Activated naive CD4-positive, alpha-beta T cell treated with anti-CD3 and anti-CD28 coated beads, Interleukin-2, amount 10 ng/mL, durations not matched to agents 7 days and 5 days (primary cell): ENCODE measurements at regions not wholly inside any gene's neighbourhood (a gene's known extent, or its start where the extent isn't known, plus 50 kb on each side); places are given as distances from the start of the nearest gene placed in this dataset.

Source experiments
- CTCF ChIA-PET: fragments of 350-600 bp; sonication (Branson Sonifier 250); formaldehyde crosslinking; loops from one replicate; lab custom pipeline; 2021; ENCODE audit warnings: antibody characterized with exemption; lab: Charles Lee
- DNase-seq: peaks from one replicate; pipeline ENCODE4 v3.0.0-alpha.2; 2020
- H3K27ac Mint-ChIP-seq: one replicate; pipeline ENCODE4 v1.8.0; 2021; ENCODE audit warnings: mild to moderate bottlenecking, moderate library complexity, mixed read lengths
- H3K27me3 Mint-ChIP-seq: one replicate; pipeline ENCODE4 v1.8.0; 2021; ENCODE audit warnings: mild to moderate bottlenecking, mixed read lengths
- H3K36me3 Mint-ChIP-seq: one replicate; pipeline ENCODE4 v1.8.0; 2021; ENCODE audit warnings: mixed read lengths
- H3K4me1 Mint-ChIP-seq: one replicate; pipeline ENCODE4 v1.8.0; 2021; ENCODE audit warnings: mixed read lengths
- H3K4me3 Mint-ChIP-seq: one replicate; pipeline ENCODE4 v1.8.0; 2021; ENCODE audit warnings: mild to moderate bottlenecking, moderate library complexity, mixed read lengths
- H3K9me3 Mint-ChIP-seq: one replicate; pipeline ENCODE4 v1.8.0; 2021; ENCODE audit warnings: mixed read lengths

DNA sequence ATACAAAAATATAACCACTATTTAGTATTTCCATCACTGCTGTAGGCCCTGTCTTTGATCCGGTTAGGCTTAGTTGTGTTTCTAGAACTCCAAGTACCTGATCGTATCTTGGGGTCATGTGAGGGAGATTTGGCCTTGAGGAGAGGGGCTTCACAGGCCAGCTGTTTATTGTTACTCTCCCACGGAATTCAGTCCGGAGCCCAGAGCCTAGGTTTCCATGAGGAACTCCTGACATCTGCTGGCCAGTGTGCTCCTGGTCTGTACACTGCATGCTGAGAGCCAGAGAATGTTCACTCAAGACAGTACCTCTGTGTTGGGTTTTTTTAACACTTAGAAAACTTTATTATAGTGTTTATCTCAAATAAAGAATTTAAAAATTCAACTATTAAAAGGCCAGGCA, 341.0 kb upstream of the TMEM132C start:
- no peak overlapping the region for H3K4me3 Mint-ChIP-seq
- no peak for DNase-seq

DNA sequence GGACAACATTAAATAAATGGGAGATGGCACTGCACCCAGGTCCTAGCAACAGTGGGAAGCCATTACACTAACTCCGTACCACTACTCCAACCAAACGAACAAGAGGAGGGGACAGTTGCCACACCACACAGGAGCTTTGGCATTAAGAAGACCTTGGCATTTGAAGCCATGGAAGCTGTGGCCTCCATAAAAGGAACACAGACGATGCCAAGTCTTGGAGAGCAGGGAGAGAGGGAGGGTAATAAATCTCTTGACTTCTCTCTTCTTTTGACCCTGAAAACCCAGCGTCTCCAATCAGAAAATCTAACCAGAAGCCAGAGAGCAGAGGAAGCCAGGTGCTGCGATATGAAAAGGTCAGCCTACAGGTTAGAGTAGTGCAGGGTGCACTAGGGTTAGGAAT, 338.8 kb upstream of the TMEM132C start:
- Mint-ChIP-seq H3K9me3 (peaks cover 3% of the 10 kb centered on the region), H3K27me3 (no peaks in the 10 kb centered on the region), H3K4me1 (no peaks in the 10 kb centered on the region)

More for the DNA sequence above, 341.0 kb upstream of the TMEM132C start:
- H3K9me3 Mint-ChIP-seq: peaks cover 3% of the 10 kb centered on the region
- H3K36me3 Mint-ChIP-seq: no peaks in the 10 kb centered on the region
- no peaks in the 10 kb centered on the region for H3K27me3 Mint-ChIP-seq
- no peak overlapping the region for H3K27ac Mint-ChIP-seq
- CTCF ChIA-PET: no interaction called here
- H3K4me1 Mint-ChIP-seq: no peaks in the 10 kb centered on the region

DNA sequence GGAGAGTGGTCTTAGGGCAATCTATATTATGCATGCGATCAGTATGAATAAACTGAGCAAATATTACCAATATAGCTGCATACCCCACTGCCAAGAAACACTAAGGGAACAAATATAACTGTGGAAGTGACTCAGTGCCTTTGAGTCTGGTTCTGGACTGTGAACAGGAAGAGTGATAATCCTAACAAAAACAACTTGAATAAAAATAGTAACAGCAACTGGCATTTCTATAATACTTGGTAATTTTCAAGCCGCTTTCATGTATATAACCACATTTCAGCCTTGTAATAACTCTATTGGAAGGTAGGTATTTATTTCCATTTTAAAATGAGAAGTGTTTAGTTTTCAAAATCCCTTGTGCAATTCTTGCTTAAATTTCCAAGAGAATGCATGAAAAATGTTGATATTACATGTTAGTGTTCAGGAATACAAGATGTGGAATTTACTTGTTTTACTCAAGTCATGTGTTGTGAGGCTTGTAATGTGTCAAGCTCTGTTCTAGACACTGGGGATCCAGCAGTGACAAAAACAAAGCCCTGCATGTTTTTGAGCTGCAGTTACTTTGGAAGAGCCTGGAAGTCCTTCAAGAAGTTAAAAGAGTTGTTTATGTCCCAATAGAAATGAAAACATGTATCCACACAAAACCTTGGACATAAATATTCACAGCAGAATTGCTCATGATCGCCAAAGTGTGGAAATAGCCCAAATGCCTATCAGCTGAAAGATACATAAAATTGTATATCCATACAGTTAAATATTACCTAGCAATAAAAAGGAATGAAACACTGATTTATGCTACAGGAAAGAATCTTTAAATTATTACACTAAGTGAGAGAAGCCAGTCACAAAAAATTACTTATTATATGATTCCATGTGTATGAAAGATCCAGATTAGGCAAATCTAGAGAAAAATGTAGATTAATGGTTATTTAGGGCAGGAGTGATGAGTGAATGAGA, 338.1 kb upstream of the TMEM132C start:
- DNase-seq: no peak
- no peak overlapping the region for H3K4me3 Mint-ChIP-seq
- CTCF ChIA-PET: no interaction called here
- H3K4me1 Mint-ChIP-seq: no peaks in the 10 kb centered on the region
- no peaks in the 10 kb centered on the region for H3K27me3 Mint-ChIP-seq
- no peak overlapping the region for H3K27ac Mint-ChIP-seq
- H3K36me3 Mint-ChIP-seq: no peaks in the 10 kb centered on the region
- peaks cover 1% of the 10 kb centered on the region for H3K9me3 Mint-ChIP-seq

More for the DNA sequence above, 338.8 kb upstream of the TMEM132C start:
- no peak overlapping the region for H3K4me3 Mint-ChIP-seq
- H3K27ac Mint-ChIP-seq: no peak overlapping the region
- no peak for DNase-seq
- CTCF ChIA-PET: no interaction called here
- H3K36me3 Mint-ChIP-seq: no peaks in the 10 kb centered on the region

DNA sequence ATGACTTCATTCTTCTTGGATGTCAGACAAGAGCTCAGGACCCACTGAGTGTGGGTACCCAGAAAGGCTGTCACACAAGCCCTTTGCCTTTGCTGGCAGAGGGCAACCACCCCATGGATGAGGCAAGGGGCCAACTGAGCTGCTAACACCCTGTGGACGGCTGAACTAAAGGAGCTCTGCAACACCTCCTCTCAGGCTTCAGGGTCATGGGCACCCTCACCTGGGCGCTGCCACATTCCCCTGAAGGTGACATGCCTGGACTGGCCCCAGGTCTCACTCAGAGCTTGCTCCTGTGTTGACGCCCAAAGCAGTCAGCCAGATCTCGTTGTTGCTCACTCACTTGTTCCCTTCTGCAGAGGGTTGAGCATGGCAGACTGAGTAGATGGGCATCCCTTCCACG, 336.8 kb upstream of the TMEM132C start:
- Mint-ChIP-seq H3K27ac (no peak overlapping the region), H3K4me3 (no peak overlapping the region), H3K9me3 (no peaks in the 10 kb centered on the region), H3K4me1 (no peaks in the 10 kb centered on the region), H3K27me3 (no peaks in the 10 kb centered on the region), H3K36me3 (no peaks in the 10 kb centered on the region)
- no peak for DNase-seq
- CTCF ChIA-PET: no interaction called here

DNA sequence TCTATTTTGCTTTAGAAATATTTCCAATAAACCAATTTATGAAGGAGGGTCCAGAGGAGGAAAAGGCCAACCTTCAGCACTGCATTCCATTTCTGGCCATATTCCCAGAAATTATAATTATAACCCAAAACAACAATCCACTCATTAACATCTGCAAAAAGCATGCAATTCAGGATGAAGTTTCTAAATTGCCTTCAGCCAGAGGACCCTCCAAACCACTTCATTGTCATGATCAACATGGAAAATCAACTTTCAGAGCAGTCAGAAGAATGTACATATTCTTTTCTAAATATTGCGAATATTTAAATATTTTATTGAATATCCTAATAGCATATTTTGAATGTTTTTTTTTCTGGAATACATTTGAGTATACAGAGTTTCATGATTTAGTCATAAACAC, 332.6 kb upstream of the TMEM132C start:
- CTCF ChIA-PET: no interaction called here
- H3K36me3 Mint-ChIP-seq: no peaks in the 10 kb centered on the region

DNA sequence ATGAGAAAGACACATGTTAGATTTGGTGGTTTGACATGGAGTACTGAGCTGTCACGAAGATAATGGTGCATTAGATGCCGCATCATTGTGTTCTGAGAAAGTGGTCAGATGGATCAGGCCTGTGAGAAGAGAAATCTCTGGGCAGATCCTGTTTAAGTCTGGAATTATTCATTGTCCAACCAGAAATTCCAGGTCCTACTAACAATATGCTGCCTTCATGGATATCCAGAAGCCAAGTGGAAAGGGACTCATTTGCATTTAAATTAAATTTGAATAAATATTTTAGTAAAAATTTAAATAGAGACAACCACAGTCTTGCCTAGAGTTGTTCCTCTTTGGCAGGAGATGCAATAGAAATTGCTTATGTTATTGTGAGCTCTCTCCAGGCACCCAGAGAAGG, 330.5 kb upstream of the TMEM132C start:
- Mint-ChIP-seq H3K27me3 (no peaks in the 10 kb centered on the region), H3K27ac (no peak overlapping the region), H3K36me3 (no peaks in the 10 kb centered on the region), H3K4me1 (no peaks in the 10 kb centered on the region), H3K9me3 (peaks cover 8% of the 10 kb centered on the region), H3K4me3 (no peak overlapping the region)
- CTCF ChIA-PET: no interaction called here
- no peak for DNase-seq

More for the DNA sequence above, 332.6 kb upstream of the TMEM132C start:
- no peak overlapping the region for H3K4me3 Mint-ChIP-seq
- no peaks in the 10 kb centered on the region for H3K27me3 Mint-ChIP-seq
- DNase-seq: no peak
- peaks cover 6% of the 10 kb centered on the region for H3K9me3 Mint-ChIP-seq
- no peak overlapping the region for H3K27ac Mint-ChIP-seq
- no peaks in the 10 kb centered on the region for H3K4me1 Mint-ChIP-seq

DNA sequence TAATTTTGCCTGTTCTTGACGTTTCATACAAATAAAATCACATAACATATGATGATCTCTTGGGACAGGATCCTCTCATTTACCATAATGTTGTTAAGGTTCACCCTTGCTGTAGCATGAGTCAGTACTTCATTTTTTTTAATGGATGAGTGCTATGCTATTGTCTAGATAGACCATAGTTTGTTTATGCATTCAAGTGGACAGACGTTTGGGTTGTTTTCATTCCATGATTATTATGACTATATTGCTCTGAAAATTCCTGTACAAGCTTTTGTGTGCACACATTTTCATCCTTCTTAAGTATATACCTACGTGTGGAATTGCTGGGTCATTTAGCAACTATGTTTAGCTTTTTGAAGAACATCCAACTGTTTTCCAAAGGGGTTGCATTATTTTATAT, 325.6 kb upstream of the TMEM132C start:
- Mint-ChIP-seq H3K4me3 (no peak overlapping the region), H3K27ac (no peak overlapping the region), H3K27me3 (no peaks in the 10 kb centered on the region), H3K36me3 (no peaks in the 10 kb centered on the region), H3K4me1 (no peaks in the 10 kb centered on the region), H3K9me3 (peaks cover 23% of the 10 kb centered on the region)
- CTCF ChIA-PET: no interaction called here
- no peak for DNase-seq

DNA sequence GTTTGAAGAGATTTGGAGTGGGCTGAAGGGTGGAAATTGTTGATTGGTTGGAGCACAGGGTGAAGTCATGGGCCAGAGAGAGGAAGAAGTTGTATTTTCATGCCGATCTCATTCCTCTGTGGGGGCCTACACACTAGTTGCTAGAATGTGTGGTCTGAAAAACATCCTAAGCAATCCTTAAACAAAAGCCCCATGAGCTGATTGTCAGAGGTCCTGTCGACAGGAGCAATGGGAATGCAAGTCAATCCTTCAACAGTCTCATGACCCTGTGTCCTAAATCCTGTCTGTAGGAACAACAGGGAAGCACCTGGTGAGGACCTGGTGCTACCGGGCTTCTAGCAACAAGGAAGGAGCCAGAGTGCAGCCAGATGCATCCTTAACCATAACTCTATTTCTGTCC, 324.0 kb upstream of the TMEM132C start:
- H3K4me1 Mint-ChIP-seq: no peaks in the 10 kb centered on the region
- H3K36me3 Mint-ChIP-seq: no peaks in the 10 kb centered on the region
- no peak overlapping the region for H3K4me3 Mint-ChIP-seq
- DNase-seq: no peak
- CTCF ChIA-PET: no interaction called here
- no peak overlapping the region for H3K27ac Mint-ChIP-seq
- H3K27me3 Mint-ChIP-seq: no peaks in the 10 kb centered on the region
- H3K9me3 Mint-ChIP-seq: peaks cover 26% of the 10 kb centered on the region

DNA sequence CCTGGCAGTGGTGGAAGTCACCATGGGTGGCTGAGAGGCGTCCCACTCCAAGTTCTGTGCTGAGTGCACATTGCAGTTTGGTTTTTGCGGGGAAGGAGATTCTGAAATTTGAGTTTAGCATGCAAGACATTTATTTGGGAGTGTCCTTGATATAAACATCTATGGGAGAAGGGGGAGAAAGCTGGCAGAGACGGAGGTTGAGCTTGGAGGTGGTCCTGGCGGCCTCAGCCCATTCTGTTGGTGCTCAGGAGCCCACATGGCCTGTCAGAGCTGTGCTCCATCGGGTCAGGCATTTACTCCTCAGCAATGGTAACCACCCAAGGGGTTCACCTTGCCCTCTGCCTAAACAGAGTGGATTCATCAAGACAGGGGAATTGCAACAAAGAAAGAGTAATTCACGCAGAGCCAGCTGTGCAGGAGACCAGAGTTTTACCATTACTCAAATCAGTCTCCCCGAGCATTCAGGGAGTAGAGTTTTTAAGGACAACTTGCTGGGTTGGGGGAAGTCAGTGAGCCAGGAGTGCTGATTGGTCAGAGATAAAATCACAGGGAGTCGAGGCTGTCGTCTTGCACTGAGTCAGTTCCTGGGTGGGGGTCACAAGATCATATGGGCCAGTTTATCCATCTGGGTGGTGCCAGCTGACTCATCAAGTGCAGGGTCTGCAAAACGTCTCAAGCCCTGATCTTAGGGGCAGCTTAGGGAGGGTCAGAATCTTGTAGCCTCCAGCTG, 323.3 kb upstream of the TMEM132C start:
- CTCF ChIA-PET: no interaction called here
- H3K4me1 Mint-ChIP-seq: no peaks in the 10 kb centered on the region
- no peaks in the 10 kb centered on the region for H3K27me3 Mint-ChIP-seq
- peaks cover 26% of the 10 kb centered on the region for H3K9me3 Mint-ChIP-seq
- no peaks in the 10 kb centered on the region for H3K36me3 Mint-ChIP-seq
- H3K27ac Mint-ChIP-seq: no peak overlapping the region
- H3K4me3 Mint-ChIP-seq: no peak overlapping the region
- no peak for DNase-seq

DNA sequence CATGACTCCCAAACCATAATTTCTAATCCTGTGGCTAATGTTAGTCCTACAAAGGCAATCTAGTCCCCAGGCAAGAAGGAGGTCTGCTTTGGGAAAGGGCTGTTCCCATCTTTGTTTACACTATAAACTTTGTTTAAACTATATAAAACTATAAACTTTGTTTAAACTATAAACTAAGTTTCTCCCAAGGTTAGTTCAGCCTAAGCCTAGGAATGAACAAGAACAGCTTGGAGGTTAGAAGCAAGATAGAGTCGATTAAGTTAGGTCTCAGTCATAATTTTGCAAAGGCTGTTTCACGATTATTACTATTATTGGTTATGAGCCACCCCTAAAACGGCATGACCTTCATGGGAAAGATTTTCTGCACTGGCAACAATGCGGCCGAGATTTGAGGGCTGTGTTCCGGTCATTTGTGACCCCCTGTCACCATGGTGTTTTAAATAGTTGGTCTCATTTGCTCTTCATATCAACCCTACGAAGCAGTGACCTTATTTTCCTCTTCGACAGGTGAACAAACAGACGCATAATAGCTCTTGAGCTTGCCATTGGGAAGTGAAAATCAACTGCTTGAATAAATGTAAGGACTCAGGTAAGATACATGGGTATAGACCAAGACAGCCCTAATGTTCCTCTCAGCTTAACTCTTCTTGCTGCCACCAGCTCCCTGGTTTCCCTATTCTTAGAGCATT, 322.6 kb upstream of the TMEM132C start:
- H3K9me3 Mint-ChIP-seq: peaks cover 26% of the 10 kb centered on the region

DNA sequence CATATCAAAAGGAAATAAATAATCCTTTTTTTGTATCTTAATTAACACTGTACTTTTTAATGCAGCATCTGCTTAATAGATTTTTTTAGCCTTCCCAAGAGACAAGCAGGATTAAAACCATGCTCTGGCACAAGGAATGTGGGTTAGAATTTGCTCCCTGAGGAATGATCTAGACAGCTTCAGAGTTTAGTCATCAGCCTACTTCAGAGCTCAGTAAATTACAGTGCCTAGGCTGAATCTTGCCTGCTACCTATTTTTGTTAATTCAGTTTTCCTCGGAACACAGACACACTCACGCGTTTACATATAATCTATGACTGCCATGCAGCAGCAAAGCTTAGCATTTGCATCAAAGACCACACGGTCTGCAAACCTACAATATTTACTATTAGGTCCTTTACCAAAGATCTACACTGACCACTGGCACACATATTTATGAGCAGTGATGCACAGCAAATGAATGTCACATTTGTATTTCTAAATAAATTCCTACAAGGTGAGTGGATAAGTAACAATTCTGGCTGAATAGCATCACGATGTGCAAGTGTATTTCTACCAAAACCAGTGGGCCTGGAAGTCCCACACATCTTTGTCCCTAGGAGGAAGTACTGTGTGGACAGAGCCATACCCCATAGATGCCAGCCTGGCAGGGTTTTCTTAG, 309.8 kb upstream of the TMEM132C start:
- DNase-seq: no peak
- Mint-ChIP-seq H3K27me3 (no peaks in the 10 kb centered on the region), H3K9me3 (peaks cover 14% of the 10 kb centered on the region), H3K36me3 (no peaks in the 10 kb centered on the region), H3K27ac (no peak overlapping the region), H3K4me3 (no peak overlapping the region), H3K4me1 (no peaks in the 10 kb centered on the region)
- CTCF ChIA-PET: no interaction called here

More for the DNA sequence above, 322.6 kb upstream of the TMEM132C start:
- Mint-ChIP-seq H3K27ac (no peak overlapping the region), H3K27me3 (no peaks in the 10 kb centered on the region), H3K4me1 (no peaks in the 10 kb centered on the region), H3K36me3 (no peaks in the 10 kb centered on the region), H3K4me3 (no peak overlapping the region)
- DNase-seq: no peak
- CTCF ChIA-PET: no interaction called here

DNA sequence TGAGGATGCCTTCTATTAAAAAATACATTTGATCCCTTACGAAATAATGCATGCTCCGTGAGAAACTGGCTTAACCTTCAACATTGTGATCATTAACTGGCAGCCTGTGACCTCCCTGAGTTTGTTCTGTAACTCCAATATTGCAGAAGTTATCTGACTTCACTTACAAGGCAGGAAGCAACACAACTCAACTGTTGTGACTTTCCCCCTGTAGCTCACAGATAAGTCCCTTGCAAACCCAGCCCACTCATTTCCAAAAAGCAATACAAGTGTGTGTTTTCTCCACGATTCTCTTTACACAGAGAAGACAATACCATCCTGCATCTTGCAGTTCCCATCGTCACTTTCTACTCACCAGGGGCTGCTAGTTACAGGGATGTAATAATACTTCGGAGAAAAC, 304.7 kb upstream of the TMEM132C start:
- Mint-ChIP-seq H3K9me3 (peaks cover 10% of the 10 kb centered on the region), H3K27me3 (no peaks in the 10 kb centered on the region), H3K4me1 (no peaks in the 10 kb centered on the region), H3K36me3 (no peaks in the 10 kb centered on the region), H3K4me3 (no peak overlapping the region), H3K27ac (no peak overlapping the region)
- CTCF ChIA-PET: interaction anchor here (0.9 kb wide), 1 partner anchor 12 kb away, joined by 5 read pairs; no protein-coding TSS in a partner anchor
- DNase-seq: no peak

DNA sequence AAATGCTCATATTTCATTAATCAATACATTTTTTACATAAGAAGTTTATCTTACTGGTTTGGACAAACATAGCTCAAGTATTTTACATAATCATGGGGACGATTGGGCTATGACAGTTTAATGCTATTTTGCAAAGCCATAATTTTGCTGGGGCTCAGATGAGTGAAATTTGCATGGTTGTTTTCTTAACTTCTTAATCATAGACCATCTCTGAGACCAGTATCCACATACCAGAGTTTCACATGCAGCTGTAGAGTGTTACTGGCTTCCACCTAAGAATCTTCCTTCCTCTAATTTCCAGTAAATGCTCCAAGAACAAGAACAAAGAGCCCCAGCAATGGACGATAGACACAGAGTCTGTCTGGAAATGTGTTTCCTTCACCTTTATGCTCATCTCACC, 303.0 kb upstream of the TMEM132C start:
- CTCF ChIA-PET: no interaction called here
- Mint-ChIP-seq H3K27me3 (no peaks in the 10 kb centered on the region), H3K4me3 (no peak overlapping the region), H3K27ac (no peak overlapping the region), H3K36me3 (no peaks in the 10 kb centered on the region), H3K4me1 (no peaks in the 10 kb centered on the region), H3K9me3 (peaks cover 11% of the 10 kb centered on the region)
- no peak for DNase-seq

DNA sequence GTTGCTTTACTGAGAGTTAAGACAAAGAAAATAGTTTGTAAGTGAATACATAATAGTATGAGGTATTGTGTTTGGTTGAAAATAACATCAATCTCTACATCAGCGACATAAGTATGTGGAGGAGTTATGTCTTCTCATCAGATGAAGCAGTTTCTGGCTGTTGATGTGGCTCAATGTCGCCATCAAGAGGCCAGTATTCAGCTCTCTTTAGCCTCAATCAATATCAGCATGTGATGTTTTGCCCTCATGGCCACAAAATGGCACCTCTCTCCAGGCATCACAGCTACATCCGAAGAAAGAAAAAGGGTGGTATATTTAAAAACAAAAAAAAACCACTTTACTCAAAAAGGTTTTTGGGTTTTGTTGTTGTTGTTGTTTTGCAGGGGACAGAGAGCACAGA, 302.3 kb upstream of the TMEM132C start:
- CTCF ChIA-PET: no interaction called here

More for the DNA sequence above, 302.3 kb upstream of the TMEM132C start:
- H3K27ac Mint-ChIP-seq: no peak overlapping the region
- H3K4me1 Mint-ChIP-seq: no peaks in the 10 kb centered on the region
- H3K36me3 Mint-ChIP-seq: no peaks in the 10 kb centered on the region
- peaks cover 11% of the 10 kb centered on the region for H3K9me3 Mint-ChIP-seq
- no peak overlapping the region for H3K4me3 Mint-ChIP-seq
- no peaks in the 10 kb centered on the region for H3K27me3 Mint-ChIP-seq
- DNase-seq: no peak
